Psoas muscle (tissue), 7 donors: ENCODE measurements at regions not wholly inside any gene's neighbourhood (a gene's known extent, or its start where the extent isn't known, plus 50 kb on each side); places are given as distances from the start of the nearest gene placed in this dataset.

ENCODE experiments used
- ATAC-seq, 4 donors: fragments of 200-7000 bp; cut with Tn5 transposase; one replicate each; pipeline ENCODE4 v1.9.1; 2020; ENCODE audit warnings: moderate library complexity in 3 of 4, mild to moderate bottlenecking in 2 of 4
- DNase-seq, 2 donors: peaks; one replicate each; pipeline ENCODE4 v3.0.0-alpha.2; 2020
- H3K27ac ChIP-seq: fragments of 200-600 bp; one replicate; pipeline ENCODE4 v1.8.0; 2022
- H3K27me3 ChIP-seq, 3 donors: fragments of 200-600 bp in 1 of 3; one replicate each; pipeline versions ENCODE4 v1.6.1 to v1.8.0; 2013 to 2022; ENCODE audit warnings: low read length in 2 of 3, mild to moderate bottlenecking in 2 of 3, moderate library complexity in 1 of 3; ENCODE audit not compliant: insufficient read depth in 3 of 3
- H3K36me3 ChIP-seq, 2 donors: fragments of 200-600 bp in 1 of 2; one replicate each; pipeline versions ENCODE4 v1.6.1 to v1.8.0; 2013 to 2022; ENCODE audit warnings: low read depth in 1 of 2, mild to moderate bottlenecking in 1 of 2, moderate library complexity in 1 of 2; ENCODE audit not compliant: insufficient read depth in 1 of 2
- H3K4me1 ChIP-seq: fragments of 200-600 bp; one replicate; pipeline ENCODE4 v1.8.0; 2022
- H3K4me3 ChIP-seq: fragments of 200-600 bp; one replicate; pipeline ENCODE4 v1.8.0; 2022; ENCODE audit warnings: mild to moderate bottlenecking
- H3K9me3 ChIP-seq: fragments of 200-600 bp; one replicate; pipeline ENCODE4 v1.8.0; 2022
- CTCF ChIP-seq: fragments of 200-600 bp; IDR thresholded peaks from one replicate; pipeline ENCODE4 v1.8.0; 2022; ENCODE audit warnings: antibody characterized with exemption
- WGBS, 3 donors: extraction: QIAGEN DNeasy Blood & Tissue Kit; methylation state at CpG; one replicate each; pipeline versions ENCODE4 v1.1.6 to v1.1.7; 2013; 5-methylcytosine and 5-hydroxymethylcytosine counted together
- intact Hi-C, 2 donors: fragments of 100-400 bp; cut with DNase I; formaldehyde crosslinking; loops; one replicate each; pipeline versions ENCODE4 v1.11.0 to v1.14.2; 2022
- donor health status: healthy with polysubstance abuse.
- donor health status: DM: no; HTN: no; CAD: no; lungs with moderate emphysema.
- donor health status: Bipolar disorder and iron deficiency.
- donor health status: healthy.
- donor health status: DM: yes; HTN: yes; CAD: no.
- donor health status: DM: no; HTN: no; CAD: no.
- donor health status: DM: yes; HTN: yes; CAD: no.

- DNase-seq, result no peak
- Histone ChIP-seq H3K36me3 (no peaks in the 10 kb centered on the region), H3K9me3 (no peaks in the 10 kb centered on the region), H3K4me1 (no peaks in the 10 kb centered on the region), H3K27ac (no peak overlapping the region), H3K4me3 (no peak overlapping the region), H3K27me3 (peaks cover 0 to 4% (median 0%) of the 10 kb centered on the region in 3 donors)
- intact Hi-C loops, result no loop called here
- WGBS, 3 donors, result 82 to 91% (median 82%) methylated on average over 1 of the region's 1 CpG
- ATAC-seq, result no peak
- no peak for TF ChIP-seq CTCF
These were observed 155.6 kb downstream of the AQP4 start for GRCh38 chr18:26709897-26710296.

DNA sequence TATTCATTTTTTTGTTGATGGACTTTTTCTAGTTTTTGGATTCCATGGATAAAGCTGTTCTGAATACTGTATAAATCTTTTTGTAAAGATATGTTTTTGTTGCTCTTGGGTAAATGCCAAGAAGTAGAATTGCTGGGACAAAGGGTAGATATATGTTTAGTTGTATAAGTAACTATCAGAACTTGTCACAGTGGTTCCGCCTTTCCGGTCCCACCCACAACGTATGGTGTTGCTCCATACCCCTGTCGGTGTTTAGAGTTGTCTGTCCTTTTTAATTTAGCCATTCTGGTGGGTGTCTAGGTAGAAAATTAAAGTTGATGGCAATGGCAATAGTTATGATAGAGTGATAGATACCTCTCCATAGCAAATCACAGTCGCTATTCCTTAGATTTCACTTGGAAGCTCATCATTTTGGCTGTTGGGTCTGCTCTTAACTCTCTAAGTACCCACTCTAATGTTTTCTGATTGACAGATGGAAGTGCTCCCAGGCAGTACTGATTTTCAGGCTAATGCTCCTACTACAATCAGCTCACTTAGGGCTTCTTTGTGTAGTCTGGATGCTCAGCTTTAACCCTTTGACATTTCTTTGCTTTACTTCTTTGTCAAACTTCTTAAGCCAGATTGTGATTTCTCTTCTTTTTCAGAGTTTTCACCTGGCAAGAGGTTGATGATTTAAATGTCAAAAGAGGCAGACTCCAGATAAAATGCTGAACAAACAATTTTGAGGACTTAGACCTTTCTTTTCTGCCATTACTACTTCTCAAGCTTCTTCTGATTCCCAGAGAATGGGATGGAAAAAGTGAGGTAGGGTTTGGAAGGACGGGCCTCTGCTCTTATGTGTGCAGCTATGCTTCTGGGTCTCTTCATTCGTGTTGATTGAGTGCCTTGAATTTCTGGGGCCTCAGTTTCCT lies 156.4 kb downstream of the AQP4 start:
- no peak for ATAC-seq
- intact Hi-C loops, result no loop called here

DNA sequence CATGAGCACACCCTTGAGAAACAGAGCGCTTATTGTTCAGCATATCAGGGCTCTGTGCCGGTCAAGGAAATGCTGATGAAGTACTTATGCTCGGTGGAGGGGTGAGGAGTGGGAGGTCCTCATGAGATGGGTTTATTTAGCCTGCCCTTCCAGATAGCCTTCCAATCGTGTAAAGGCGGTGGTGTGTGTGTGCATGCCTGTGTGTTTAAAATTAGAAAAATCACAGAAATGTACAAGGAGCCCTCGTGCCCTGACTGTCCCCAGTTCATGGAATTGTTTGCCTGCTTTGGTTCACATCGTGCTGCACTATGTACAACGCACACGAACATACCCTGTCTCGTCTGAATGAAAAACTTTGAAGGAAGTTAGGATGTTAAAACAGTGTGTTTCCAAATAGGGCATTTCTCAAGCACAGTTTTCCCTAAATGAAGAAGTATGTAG lies 158.6 kb downstream of the AQP4 start:
- TF ChIP-seq CTCF, result no peak
- WGBS, 3 donors, result 49 to 54% (median 53%) methylated on average over 10 of the region's 10 CpGs

More for the DNA sequence above, 156.4 kb downstream of the AQP4 start:
- Histone ChIP-seq H3K4me1 (no peaks in the 10 kb centered on the region), H3K36me3 (no peaks in the 10 kb centered on the region), H3K4me3 (no peak overlapping the region), H3K27me3 (peaks cover 0 to 4% (median 0%) of the 10 kb centered on the region in 3 donors), H3K9me3 (no peaks in the 10 kb centered on the region), H3K27ac (no peak overlapping the region)
- WGBS, 3 donors, result 76 to 81% (median 78%) methylated on average over 7 of the region's 7 CpGs
- no peak for DNase-seq
- TF ChIP-seq CTCF, result no peak

DNA sequence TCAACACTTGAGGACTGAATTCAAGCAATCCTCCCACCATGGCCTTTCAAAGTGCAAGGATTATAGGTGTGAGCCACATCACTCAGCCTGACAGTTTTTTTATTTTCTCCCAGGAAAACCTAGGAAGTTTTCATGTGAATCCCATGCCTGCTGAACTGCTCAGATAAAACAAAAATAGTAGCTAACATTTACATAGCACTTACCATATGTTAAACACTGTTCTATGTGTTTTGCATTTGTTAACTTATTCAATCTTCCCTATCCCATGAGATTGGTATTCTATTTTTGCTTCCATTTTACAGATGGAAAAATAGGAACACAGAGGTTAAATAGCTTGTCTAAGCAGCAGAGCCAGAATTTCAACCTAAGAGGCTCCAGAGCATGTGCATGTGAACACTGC lies 157.4 kb upstream of the KCTD1 start:
- Histone ChIP-seq H3K36me3 (no peaks in the 10 kb centered on the region), H3K4me1 (no peaks in the 10 kb centered on the region), H3K9me3 (no peaks in the 10 kb centered on the region), H3K27me3 (peaks cover 0 to 4% (median 0%) of the 10 kb centered on the region in 3 donors), H3K27ac (no peak overlapping the region), H3K4me3 (no peak overlapping the region)
- intact Hi-C loops, result no loop called here
- DNase-seq, result no peak
- no peak for ATAC-seq
- no peak for TF ChIP-seq CTCF

More for the DNA sequence above, 158.6 kb downstream of the AQP4 start:
- ATAC-seq (no peak), DNase-seq (no peak)
- Histone ChIP-seq H3K27ac (no peak overlapping the region), H3K4me1 (no peaks in the 10 kb centered on the region), H3K4me3 (no peak overlapping the region), H3K9me3 (no peaks in the 10 kb centered on the region), H3K36me3 (no peaks in the 10 kb centered on the region), H3K27me3 (peaks cover 0 to 4% (median 0%) of the 10 kb centered on the region in 3 donors)
- intact Hi-C loops, result no loop called here
